ENCODE measurements at regions not wholly inside any gene's neighbourhood (a gene's known extent, or its start where the extent isn't known, plus 50 kb on each side); places are given as distances from the start of the nearest gene placed in this dataset.

DNA sequence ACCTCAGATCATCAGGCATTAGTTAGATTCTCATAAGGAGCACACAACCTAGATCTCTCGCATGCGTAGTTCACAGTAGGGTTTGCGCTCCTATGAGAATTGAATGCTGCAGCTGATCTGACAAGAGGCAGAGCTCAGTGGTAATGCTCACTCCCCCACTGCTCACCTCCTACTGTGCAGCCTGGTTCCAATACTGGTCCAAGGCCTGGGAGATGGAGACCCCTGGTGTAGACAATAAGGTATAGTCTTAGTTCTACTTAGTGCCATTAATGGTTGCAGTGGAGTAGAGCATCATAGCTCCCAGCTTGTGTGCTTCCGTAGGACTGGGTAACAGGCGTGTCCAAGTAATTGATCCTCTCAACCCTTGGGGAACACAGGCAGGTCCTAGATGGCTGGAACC is 70.4 kb upstream of the ANKRD55 start:
- no peak for TF ChIP-seq POLR2A (IDR thresholded peaks at IDR 0.05; ENCODE audit: low read depth, low read length)
- no peak for TF ChIP-seq POLR2AphosphoS5 (IDR thresholded peaks at IDR 0.05; ENCODE audit: low read depth, low read length)
- TF ChIP-seq TAF1 (IDR thresholded peaks at IDR 0.05; ENCODE audit: low read depth, low read length), result no peak

Data from GM12891 (cell line).